ENCODE measurements at regions not wholly inside any gene's neighbourhood (a gene's known extent, or its start where the extent isn't known, plus 50 kb on each side); places are given as distances from the start of the nearest gene placed in this dataset.

GRCh38 chr2:6203291-6203959, 511.2 kb downstream of the SOX11 start:
- POLR2A ChIA-PET (ENCODE audit: unreplicated experiment): no interaction called here
- Histone ChIP-seq H3K4me1 (ENCODE audit: insufficient read depth, low read length) (no peaks in the 10 kb centered on the region), H2AFZ (ENCODE audit: low read length) (no peak overlapping the region), H3K9ac (ENCODE audit: low read length) (no peak overlapping the region), H3K4me2 (ENCODE audit: low read length) (no peak overlapping the region), H3K9me2 (replicated peaks; ENCODE audit: low read length) (no peaks in the 10 kb centered on the region), H3F3A (ENCODE audit: low read length, unreplicated experiment) (no peaks in the 10 kb centered on the region), H3K27me3 (ENCODE audit: low read length) (no peaks in the 10 kb centered on the region), H3K36me3 (ENCODE audit: low read depth, low read length) (no peaks in the 10 kb centered on the region), H3K9me3 (ENCODE audit: low read length) (no peaks in the 10 kb centered on the region), H3K79me2 (ENCODE audit: low read length) (no peaks in the 10 kb centered on the region), H3K4me3 (ENCODE audit: low read length) (no peak overlapping the region), H3K27ac (ENCODE audit: low read length) (no peak overlapping the region), H4K20me1 (ENCODE audit: low read length) (no peaks in the 10 kb centered on the region)
- TF ChIP-seq CTCF (conservative IDR thresholded peaks at IDR 0.05; ENCODE audit: low read depth, low read length) (no peak), EZH2phosphoT487 (IDR thresholded peaks at IDR 0.05; ENCODE audit: borderline replicate concordance, low read length) (no peak), EZH2 (IDR thresholded peaks at IDR 0.05; ENCODE audit: low read length, unreplicated experiment) (no peak)
- no peak for ATAC-seq
- intact Hi-C loops (cut with micrococcal nuclease): no loop called here
- DNase-seq: no peak
- CTCF ChIA-PET: no interaction called here
- no TSS peak for BruUV-seq (replicated peaks)

GRCh38 chr2:6206882-6207281, 514.7 kb downstream of the SOX11 start:
- TF ChIP-seq EZH2 (IDR thresholded peaks at IDR 0.05; ENCODE audit: low read length, unreplicated experiment): no peak
- ChIA-PET CTCF (no interaction called here), POLR2A (ENCODE audit: unreplicated experiment) (no interaction called here)
- H3K27me3 ChIP-seq (ENCODE audit: low read length): no peaks in the 10 kb centered on the region
- H2AFZ ChIP-seq (ENCODE audit: low read length): no peak overlapping the region
- H3K9me3 ChIP-seq (ENCODE audit: low read length): no peaks in the 10 kb centered on the region
- no peak overlapping the region for H3K4me3 ChIP-seq (ENCODE audit: low read length)
- no peaks in the 10 kb centered on the region for H3K9me2 ChIP-seq (replicated peaks; ENCODE audit: low read length)
- no TSS peak for BruUV-seq (replicated peaks)
- no peaks in the 10 kb centered on the region for H3K36me3 ChIP-seq (ENCODE audit: low read depth, low read length)
- no peak overlapping the region for H3K27ac ChIP-seq (ENCODE audit: low read length)
- intact Hi-C loops (cut with micrococcal nuclease): no loop called here
- no peak overlapping the region for H3K4me2 ChIP-seq (ENCODE audit: low read length)
- no peaks in the 10 kb centered on the region for H4K20me1 ChIP-seq (ENCODE audit: low read length)
- H3K4me1 ChIP-seq (ENCODE audit: insufficient read depth, low read length): no peaks in the 10 kb centered on the region
- H3F3A ChIP-seq (ENCODE audit: low read length, unreplicated experiment): no peaks in the 10 kb centered on the region
- DNase-seq: no peak
- no peaks in the 10 kb centered on the region for H3K79me2 ChIP-seq (ENCODE audit: low read length)
- no peak for ATAC-seq
- no peak overlapping the region for H3K9ac ChIP-seq (ENCODE audit: low read length)

GRCh38 chr2:6211236-6211635, 519.1 kb downstream of the SOX11 start:
- POLR2A ChIA-PET (ENCODE audit: unreplicated experiment): no interaction called here
- H3K27ac ChIP-seq (ENCODE audit: low read length): no peak overlapping the region
- no peak overlapping the region for H3K4me3 ChIP-seq (ENCODE audit: low read length)
- TF ChIP-seq CTCF (conservative IDR thresholded peaks at IDR 0.05; ENCODE audit: low read depth, low read length): no peak
- TF ChIP-seq EZH2phosphoT487 (IDR thresholded peaks at IDR 0.05; ENCODE audit: borderline replicate concordance, low read length): no peak
- no peak for TF ChIP-seq EZH2 (IDR thresholded peaks at IDR 0.05; ENCODE audit: low read length, unreplicated experiment)
- BruUV-seq (replicated peaks): no TSS peak
- peaks cover 11% of the 10 kb centered on the region; the same call in 1 of the 2 replicates for H3K27me3 ChIP-seq (ENCODE audit: low read length)
- H3K9me2 ChIP-seq (replicated peaks; ENCODE audit: low read length): no peaks in the 10 kb centered on the region
- no peaks in the 10 kb centered on the region for H3K9me3 ChIP-seq (ENCODE audit: low read length)
- ATAC-seq (no peak), DNase-seq (no peak)
- no peaks in the 10 kb centered on the region for H3K36me3 ChIP-seq (ENCODE audit: low read depth, low read length)
- no peak overlapping the region for H3K9ac ChIP-seq (ENCODE audit: low read length)
- H3K4me1 ChIP-seq (ENCODE audit: insufficient read depth, low read length): no peaks in the 10 kb centered on the region
- no peaks in the 10 kb centered on the region for H3K79me2 ChIP-seq (ENCODE audit: low read length)
- intact Hi-C loops (cut with micrococcal nuclease): no loop called here
- no peaks in the 10 kb centered on the region for H3F3A ChIP-seq (ENCODE audit: low read length, unreplicated experiment)
- H2AFZ ChIP-seq (ENCODE audit: low read length): no peak overlapping the region
- no peaks in the 10 kb centered on the region for H4K20me1 ChIP-seq (ENCODE audit: low read length)
- CTCF ChIA-PET: no interaction called here
- H3K4me2 ChIP-seq (ENCODE audit: low read length): no peak overlapping the region
